Activated naive CD4-positive, alpha-beta T cell (primary cell): ENCODE measurements at regions not wholly inside any gene's neighbourhood (a gene's known extent, or its start where the extent isn't known, plus 50 kb on each side); places are given as distances from the start of the nearest gene placed in this dataset.
"Not testable (repeated sequence)": the region's sequence is repeated elsewhere in the genome, so short reads cannot be mapped to it uniquely, and the experiment has no call there.

Experiments used
- DNase-seq, 4 experiments: peaks; one replicate each; lab custom pipeline; 2025; lab: John Stamatoyannopoulos, UW

GRCh38 chr14:21825845-21826244, 152.2 kb upstream of the OR4E1 start:
- no peak for DNase-seq

- peak in 1 of 4 experiments; percentile 14 for DNase-seq
Observed at GRCh38 chr14:21825149-21825743, 151.6 kb upstream of the OR4E1 start.

- no peak for DNase-seq
Observed at GRCh38 chr14:21822109-21822508, 148.5 kb upstream of the OR4E1 start.

GRCh38 chr14:21820631-21821030, 147.0 kb upstream of the OR4E1 start:
- DNase-seq: no peak

- DNase-seq: not testable (repeated sequence)
Observed at GRCh38 chr14:21819891-21820290, 146.3 kb upstream of the OR4E1 start.

GRCh38 chr14:21817010-21817409, 143.4 kb upstream of the OR4E1 start:
- DNase-seq: not testable (repeated sequence)

- no peak for DNase-seq
Observed at GRCh38 chr14:21807975-21808374, 134.4 kb upstream of the OR4E1 start.

GRCh38 chr14:21804981-21805380, 131.4 kb upstream of the OR4E1 start:
- no peak for DNase-seq

GRCh38 chr14:21802441-21802840, 128.8 kb upstream of the OR4E1 start:
- no peak for DNase-seq

- no peak for DNase-seq
Observed at GRCh38 chr14:21796916-21797315, 123.3 kb upstream of the OR4E1 start.

- no peak for DNase-seq
Observed at GRCh38 chr14:21795456-21795855, 121.8 kb upstream of the OR4E1 start.

GRCh38 chr14:21791749-21792148, 118.1 kb upstream of the OR4E1 start:
- no peak for DNase-seq

- DNase-seq: not testable (repeated sequence)
Observed at GRCh38 chr14:21788687-21789086, 115.1 kb upstream of the OR4E1 start.

- not testable (repeated sequence) for DNase-seq
Observed at GRCh38 chr14:21787242-21787641, 113.6 kb upstream of the OR4E1 start.

GRCh38 chr14:21781543-21781942, 107.9 kb upstream of the OR4E1 start:
- no peak for DNase-seq

- DNase-seq: no peak
Observed at GRCh38 chr14:21780429-21781084, 106.9 kb upstream of the OR4E1 start.

- DNase-seq: no peak
Observed at GRCh38 chr14:21771671-21772070, 98.1 kb upstream of the OR4E1 start.

GRCh38 chr14:21768875-21769257, 95.2 kb upstream of the OR4E1 start:
- DNase-seq: no peak

- no peak for DNase-seq
Observed at GRCh38 chr14:21768116-21768874, 94.7 kb upstream of the OR4E1 start.

GRCh38 chr14:21760360-21760759, 86.7 kb upstream of the OR4E1 start:
- DNase-seq: not testable (repeated sequence)

GRCh38 chr14:21749306-21749868, 75.8 kb upstream of the OR4E1 start:
- no peak for DNase-seq

- peak in 1 of 4 experiments; percentile 22 for DNase-seq
Observed at GRCh38 chr14:21748869-21749303, 75.3 kb upstream of the OR4E1 start.
